Fibroblast of gingiva (primary cell): ENCODE measurements at regions not wholly inside any gene's neighbourhood (a gene's known extent, or its start where the extent isn't known, plus 50 kb on each side); places are given as distances from the start of the nearest gene placed in this dataset.
"Not testable (repeated sequence)": the region's sequence is repeated elsewhere in the genome, so short reads cannot be mapped to it uniquely, and the experiment has no call there.

ENCODE experiments used
- DNase-seq: peaks from one replicate; pipeline ENCODE4 v3.0.0-alpha.2; 2011; ENCODE audit warnings: low read depth

- no peak for DNase-seq
Measured at GRCh38 chr2:196486146-196486545, 153.4 kb upstream of the CCDC150 start.

GRCh38 chr2:196487417-196487816, 152.1 kb upstream of the CCDC150 start:
- DNase-seq = peak; percentile 41

- no peak for DNase-seq
Measured at GRCh38 chr2:196489371-196489770, 150.1 kb upstream of the CCDC150 start.

GRCh38 chr2:196492946-196493345, 146.6 kb upstream of the CCDC150 start:
- no peak for DNase-seq

GRCh38 chr2:196498962-196499361, 140.6 kb upstream of the CCDC150 start:
- no peak for DNase-seq

- DNase-seq = no peak
Measured at GRCh38 chr2:196499686-196500085, 139.8 kb upstream of the CCDC150 start.

- DNase-seq = no peak
Measured at GRCh38 chr2:196500686-196501431, 138.7 kb upstream of the CCDC150 start.

GRCh38 chr2:196501836-196502235, 137.7 kb upstream of the CCDC150 start:
- no peak for DNase-seq

GRCh38 chr2:196502386-196502785, 137.1 kb upstream of the CCDC150 start:
- no peak for DNase-seq

- no peak for DNase-seq
Measured at GRCh38 chr2:196503398-196503797, 136.1 kb upstream of the CCDC150 start.

- no peak for DNase-seq
Measured at GRCh38 chr2:196504788-196505187, 134.7 kb upstream of the CCDC150 start.

- DNase-seq = no peak
Measured at GRCh38 chr2:196510246-196510645, 129.3 kb upstream of the CCDC150 start.

GRCh38 chr2:196511258-196512168, 128.0 kb upstream of the CCDC150 start:
- DNase-seq = no peak

- DNase-seq = no peak
Measured at GRCh38 chr2:196513796-196514526, 125.6 kb upstream of the CCDC150 start.

GRCh38 chr2:196514641-196515040, 124.9 kb upstream of the CCDC150 start:
- DNase-seq = no peak

GRCh38 chr2:196515051-196515450, 124.5 kb upstream of the CCDC150 start:
- DNase-seq = no peak

- no peak for DNase-seq
Measured at GRCh38 chr2:196515608-196516007, 123.9 kb upstream of the CCDC150 start.

GRCh38 chr2:196516564-196516963, 123.0 kb upstream of the CCDC150 start:
- DNase-seq = peak; percentile 4

- DNase-seq = no peak
Measured at GRCh38 chr2:196520605-196521004, 118.9 kb upstream of the CCDC150 start.

GRCh38 chr2:196526981-196527725, 112.4 kb upstream of the CCDC150 start:
- not testable (repeated sequence) for DNase-seq

- DNase-seq = no peak
Measured at GRCh38 chr2:196528486-196529223, 110.9 kb upstream of the CCDC150 start.
